ENCODE measurements at regions not wholly inside any gene's neighbourhood (a gene's known extent, or its start where the extent isn't known, plus 50 kb on each side); places are given as distances from the start of the nearest gene placed in this dataset.

DNA sequence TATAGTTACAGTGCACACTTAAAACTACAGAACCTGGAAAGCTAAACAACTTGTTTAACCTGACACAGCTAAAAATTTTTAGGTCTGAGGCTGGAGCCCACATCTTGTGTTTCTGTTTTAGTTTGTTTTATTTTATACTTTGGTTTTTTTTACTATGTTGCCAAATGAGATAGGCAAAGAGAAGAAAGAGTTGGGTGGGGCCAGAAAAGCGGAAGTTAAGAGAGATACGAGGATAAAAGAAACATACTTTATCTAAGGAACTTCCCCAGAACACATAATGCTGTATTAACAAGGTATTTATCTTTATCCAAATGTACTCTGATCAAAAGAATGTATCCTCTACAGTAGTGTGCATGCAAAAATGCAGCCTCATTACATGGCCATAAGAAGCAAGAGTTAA is 1145.7 kb downstream of the EPHA3 start:
- no peak for DNase-seq

GRCh38 chr3:90261481-90262433 is 1154.3 kb downstream of the EPHA3 start:
- DNase-seq: no peak

Measured in NCI-H1048 (cell line).